CD4-positive, alpha-beta T cell treated with Interleukin-17A for 4 hours (primary cell): ENCODE measurements at regions not wholly inside any gene's neighbourhood (a gene's known extent, or its start where the extent isn't known, plus 50 kb on each side); places are given as distances from the start of the nearest gene placed in this dataset.
"Not testable (repeated sequence)": the region's sequence is repeated elsewhere in the genome, so short reads cannot be mapped to it uniquely, and the experiment has no call there.

Experiments used
- DNase-seq: peaks from one replicate; pipeline ENCODE4 v3.0.0-alpha.2; 2020; ENCODE audit warnings: mixed read lengths

- no peak for DNase-seq
These were observed 295.6 kb upstream of the DDHD1 start for GRCh38 chr14:53448682-53449081.

GRCh38 chr14:53444677-53445312 lies 291.7 kb upstream of the DDHD1 start:
- DNase-seq, result no peak

GRCh38 chr14:53441789-53442188 lies 288.7 kb upstream of the DDHD1 start:
- DNase-seq, result no peak

- no peak for DNase-seq
These were observed 284.7 kb upstream of the DDHD1 start for GRCh38 chr14:53437858-53438257.

- DNase-seq, result no peak
These were observed 279.3 kb upstream of the DDHD1 start for GRCh38 chr14:53432378-53432802.

- no peak for DNase-seq
These were observed 277.7 kb upstream of the DDHD1 start for GRCh38 chr14:53430870-53431269.

- no peak for DNase-seq
These were observed 259.9 kb upstream of the DDHD1 start for GRCh38 chr14:53412819-53413675.

- no peak for DNase-seq
These were observed 258.0 kb upstream of the DDHD1 start for GRCh38 chr14:53411125-53411524.

GRCh38 chr14:53409969-53410368 lies 256.8 kb upstream of the DDHD1 start:
- no peak for DNase-seq

GRCh38 chr14:53409289-53409688 lies 256.2 kb upstream of the DDHD1 start:
- DNase-seq, result no peak

- DNase-seq, result no peak
These were observed 255.2 kb upstream of the DDHD1 start for GRCh38 chr14:53408175-53408879.

GRCh38 chr14:53406519-53406918 lies 253.4 kb upstream of the DDHD1 start:
- no peak for DNase-seq

- DNase-seq, result no peak
These were observed 248.5 kb upstream of the DDHD1 start for GRCh38 chr14:53401646-53402045.

GRCh38 chr14:53399057-53399456 lies 245.9 kb upstream of the DDHD1 start:
- DNase-seq, result no peak

- no peak for DNase-seq
These were observed 245.5 kb upstream of the DDHD1 start for GRCh38 chr14:53398616-53399015.

- not testable (repeated sequence) for DNase-seq
These were observed 242.1 kb upstream of the DDHD1 start for GRCh38 chr14:53395267-53395666.

- no peak for DNase-seq
These were observed 238.6 kb upstream of the DDHD1 start for GRCh38 chr14:53391631-53392285.

- no peak for DNase-seq
These were observed 238.0 kb upstream of the DDHD1 start for GRCh38 chr14:53391156-53391555.

- no peak for DNase-seq
These were observed 236.9 kb upstream of the DDHD1 start for GRCh38 chr14:53390008-53390407.

- no peak for DNase-seq
These were observed 236.1 kb upstream of the DDHD1 start for GRCh38 chr14:53389202-53389601.

GRCh38 chr14:53386362-53386761 lies 233.2 kb upstream of the DDHD1 start:
- DNase-seq, result no peak

GRCh38 chr14:53384536-53384935 lies 231.4 kb upstream of the DDHD1 start:
- DNase-seq, result no peak

GRCh38 chr14:53384073-53384472 lies 230.9 kb upstream of the DDHD1 start:
- no peak for DNase-seq
